ENCODE measurements at regions not wholly inside any gene's neighbourhood (a gene's known extent, or its start where the extent isn't known, plus 50 kb on each side); places are given as distances from the start of the nearest gene placed in this dataset.

DNA sequence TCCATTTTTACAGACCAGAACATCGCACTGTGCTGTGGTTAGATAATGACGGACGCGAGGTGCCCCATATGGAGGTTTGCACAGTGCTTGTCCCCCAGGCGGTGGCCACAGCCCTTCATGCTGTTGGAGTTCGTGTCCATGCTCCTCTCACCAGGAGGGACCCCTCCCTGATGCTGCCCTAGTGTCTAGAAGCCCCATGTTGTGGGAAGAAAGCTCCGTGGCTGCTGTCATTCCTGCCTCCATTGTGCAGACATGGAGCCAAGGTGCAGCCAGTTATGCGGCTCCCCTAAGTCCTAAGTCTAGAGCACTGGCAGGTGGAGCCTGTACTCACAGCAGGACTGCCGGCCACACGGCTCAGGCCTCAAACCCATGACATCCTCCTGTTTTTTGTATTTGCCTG lies 464.9 kb downstream of the EIPR1 start:
- TF ChIP-seq, protein P1, sequence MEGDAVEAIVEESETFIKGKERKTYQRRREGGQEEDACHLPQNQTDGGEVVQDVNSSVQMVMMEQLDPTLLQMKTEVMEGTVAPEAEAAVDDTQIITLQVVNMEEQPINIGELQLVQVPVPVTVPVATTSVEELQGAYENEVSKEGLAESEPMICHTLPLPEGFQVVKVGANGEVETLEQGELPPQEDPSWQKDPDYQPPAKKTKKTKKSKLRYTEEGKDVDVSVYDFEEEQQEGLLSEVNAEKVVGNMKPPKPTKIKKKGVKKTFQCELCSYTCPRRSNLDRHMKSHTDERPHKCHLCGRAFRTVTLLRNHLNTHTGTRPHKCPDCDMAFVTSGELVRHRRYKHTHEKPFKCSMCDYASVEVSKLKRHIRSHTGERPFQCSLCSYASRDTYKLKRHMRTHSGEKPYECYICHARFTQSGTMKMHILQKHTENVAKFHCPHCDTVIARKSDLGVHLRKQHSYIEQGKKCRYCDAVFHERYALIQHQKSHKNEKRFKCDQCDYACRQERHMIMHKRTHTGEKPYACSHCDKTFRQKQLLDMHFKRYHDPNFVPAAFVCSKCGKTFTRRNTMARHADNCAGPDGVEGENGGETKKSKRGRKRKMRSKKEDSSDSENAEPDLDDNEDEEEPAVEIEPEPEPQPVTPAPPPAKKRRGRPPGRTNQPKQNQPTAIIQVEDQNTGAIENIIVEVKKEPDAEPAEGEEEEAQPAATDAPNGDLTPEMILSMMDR (IDR thresholded peaks at IDR 0.05), result no peak
- TF ChIP-seq POLR2A (IDR thresholded peaks at IDR 0.05), result no peak

Measured in lower leg skin (tissue), 3 donors.